GM12878 (cell line): ENCODE measurements at regions not wholly inside any gene's neighbourhood (a gene's known extent, or its start where the extent isn't known, plus 50 kb on each side); places are given as distances from the start of the nearest gene placed in this dataset.

Experiments
- ATAC-seq: fragments of 200-7000 bp; cut with Tn5 transposase; 3 replicates; pipeline ENCODE4 v1.9.1; 2020; ENCODE audit warnings: mild to moderate bottlenecking, moderate library complexity
- BruUV-seq: library from RNA; stranded (reverse); fragments of 400-500 nt; replicated peaks from 2 replicates; lab custom pipeline; 2021; lab: Mats Ljungman, UMichigan
- CTCF ChIA-PET: fragments of 300-600 bp; sonication (Branson Sonifier 250); formaldehyde crosslinking; extraction: SDS; loops from one replicate; lab custom pipeline; 2021; ENCODE audit warnings: inconsistent platforms; lab: Yijun Ruan, JAX
- POLR2A ChIA-PET: fragments of 350-600 bp; formaldehyde crosslinking; extraction: SDS; loops from one replicate; lab custom pipeline; 2021; ENCODE audit warnings: inconsistent platforms; lab: Charles Lee
- RAD21 ChIA-PET: fragments of 300-600 bp; sonication (Branson Sonifier 250); formaldehyde crosslinking; loops from one replicate; lab custom pipeline; 2023; ENCODE audit warnings: antibody characterized with exemption; ENCODE audit not compliant: unreplicated experiment; lab: Charles Lee
- SMC1A ChIA-PET: fragments of 300-600 bp; sonication (Branson Sonifier 250); formaldehyde crosslinking; loops from one replicate; lab custom pipeline; 2023; ENCODE audit not compliant: unreplicated experiment, uncharacterized antibody; lab: Charles Lee
- DNase-seq: peaks from one replicate; pipeline ENCODE4 v3.0.0-alpha.2; 2011; ENCODE audit warnings: low read depth, low spot score
- FAIRE-seq: peaks from 3 replicates; lab custom pipeline; 2011; peaks lifted over from hg19 to GRCh38; lab: Jason Lieb, UNC
- H2AFZ ChIP-seq: 2 replicates; pipeline ENCODE4 v1.6.0; 2011; ENCODE audit warnings: low read depth, low read length, control low read depth; ENCODE audit not compliant: control insufficient read depth
- H3K27ac ChIP-seq: 2 replicates; pipeline ENCODE4 v1.5.1; 2011; ENCODE audit warnings: control low read depth; ENCODE audit not compliant: control insufficient read depth, insufficient read depth
- H3K27me3 ChIP-seq, 2 experiments: replicated peaks in 1 of 2; 2 replicates each; pipeline versions ENCODE4 v1.6.0 to v1.6.1; 2011; ENCODE audit warnings: low read length in 1 of 2; ENCODE audit not compliant: control insufficient read depth in 2 of 2, insufficient read depth in 2 of 2
- H3K36me3 ChIP-seq, 2 experiments: 2 replicates each; pipeline ENCODE4 v1.5.1; 2011; ENCODE audit warnings: low read length in 1 of 2; ENCODE audit not compliant: control insufficient read depth in 2 of 2, insufficient read depth in 2 of 2
- H3K4me1 ChIP-seq: 2 replicates; pipeline ENCODE4 v1.6.1; 2011; ENCODE audit warnings: mild to moderate bottlenecking, low read length, moderate library complexity, mixed read lengths; ENCODE audit not compliant: control insufficient read depth, insufficient read depth
- H3K4me2 ChIP-seq: 2 replicates; pipeline ENCODE4 v1.6.0; 2011; ENCODE audit warnings: control low read depth; ENCODE audit not compliant: control insufficient read depth, insufficient read depth
- H3K4me3 ChIP-seq: fragments of 200-600 bp; sonication (generic); 2 replicates; pipeline ENCODE4 v1.5.1; 2016
- H3K79me2 ChIP-seq: 2 replicates; pipeline ENCODE4 v1.6.0; 2011; ENCODE audit warnings: low read length; ENCODE audit not compliant: control insufficient read depth, insufficient read depth
- H3K9ac ChIP-seq: 2 replicates; pipeline ENCODE4 v1.8.0; 2011; ENCODE audit warnings: low read length, control low read depth, mixed read lengths; ENCODE audit not compliant: control insufficient read depth, insufficient read depth
- H3K9me3 ChIP-seq: replicated peaks from 3 replicates; pipeline ENCODE4 v1.5.1; 2011; ENCODE audit warnings: mild to moderate bottlenecking, low read length; ENCODE audit not compliant: control insufficient read depth, insufficient read depth
- H4K20me1 ChIP-seq: 2 replicates; pipeline ENCODE4 v1.6.0; 2011; ENCODE audit not compliant: control insufficient read depth, insufficient read depth
- CREM ChIP-seq: IDR thresholded peaks from 2 replicates; pipeline ENCODE4 v1.6.1; 2014; ENCODE audit warnings: antibody characterized with exemption, low read depth
- EZH2 ChIP-seq: IDR thresholded peaks from 2 replicates; pipeline ENCODE4 v1.6.1; 2012; ENCODE audit warnings: low read depth, mild to moderate bottlenecking, control low read depth, inconsistent platforms, low read length, borderline replicate concordance; ENCODE audit not compliant: control insufficient read depth
- GATAD2B ChIP-seq: fragments of 450-650 bp; conservative IDR thresholded peaks from 2 replicates; pipeline ENCODE4 v1.6.1; 2017; ENCODE audit warnings: low read depth, mild to moderate bottlenecking, moderate library complexity
- IKZF1 ChIP-seq: fragments of 450-650 bp; conservative IDR thresholded peaks from 2 replicates; pipeline ENCODE4 v1.6.1; 2017; ENCODE audit warnings: antibody characterized with exemption, mild to moderate bottlenecking
- IRF4 ChIP-seq: IDR thresholded peaks from 2 replicates; pipeline ENCODE4 v1.6.1; 2011; ENCODE audit warnings: low read depth, low read length
- IRF5 ChIP-seq: fragments of 450-650 bp; IDR thresholded peaks from 2 replicates; pipeline ENCODE4 v1.6.1; 2017; ENCODE audit warnings: borderline replicate concordance
- KAT2A ChIP-seq: conservative IDR thresholded peaks from 2 replicates; pipeline ENCODE4 v1.6.1; 2011; ENCODE audit warnings: low read depth, low read length; ENCODE audit not compliant: control insufficient read depth
- MYB ChIP-seq: fragments of 150-350 bp; IDR thresholded peaks from 2 replicates; pipeline ENCODE4 v1.6.1; 2014; ENCODE audit warnings: mild to moderate bottlenecking, low read depth, low read length, borderline replicate concordance
- MYC ChIP-seq: IDR thresholded peaks from 2 replicates; pipeline ENCODE4 v1.6.1; 2011; ENCODE audit warnings: mild to moderate bottlenecking, low read length, moderate library complexity, inconsistent platforms; ENCODE audit not compliant: insufficient read depth, insufficient replicate concordance, insufficient read length, severe bottlenecking
- RELB ChIP-seq: fragments of 450-650 bp; IDR thresholded peaks from 2 replicates; pipeline ENCODE4 v1.6.1; 2017; ENCODE audit warnings: low read depth, mild to moderate bottlenecking, moderate library complexity
- SMAD5 ChIP-seq: IDR thresholded peaks from 2 replicates; pipeline ENCODE4 v1.6.1; 2016; ENCODE audit warnings: antibody characterized with exemption, low read depth
- SRF ChIP-seq, 2 experiments: IDR thresholded peaks; 2 replicates each; pipeline ENCODE4 v1.6.1; 2011; ENCODE audit warnings: low read depth in 2 of 2, low read length in 2 of 2, mild to moderate bottlenecking in 1 of 2, moderate library complexity in 1 of 2
- YY1 ChIP-seq: IDR thresholded peaks from 2 replicates; pipeline ENCODE4 v1.6.1; 2011; ENCODE audit warnings: low read depth, mild to moderate bottlenecking, low read length
- ZBED1 ChIP-seq: IDR thresholded peaks from 2 replicates; pipeline ENCODE4 v1.6.1; 2016; ENCODE audit warnings: borderline replicate concordance
- WGBS: methylation state at CpG from one replicate; pipeline ENCODE4 v1.1.6; 2016; ENCODE audit warnings: low lambda C conversion rate; ENCODE audit not compliant: insufficient replicate concordance, insufficient coverage; ENCODE audit errors: missing lambda C conversion rate; 5-methylcytosine and 5-hydroxymethylcytosine counted together
- in situ Hi-C: fragments of 300-500 bp; cut with MboI; formaldehyde crosslinking; loops from 9 replicates; pipeline ENCODE4 v1.14.3; 2018; ENCODE audit warnings: mixed read lengths
- intact Hi-C: fragments of 100-400 bp; cut with micrococcal nuclease; formaldehyde crosslinking; loops from one replicate; pipeline ENCODE4 v1.14.2; 2022; ENCODE audit not compliant: unreplicated experiment

- ATAC-seq, result no peak
- FAIRE-seq, result no peak
- in situ Hi-C loops (no loop called here), intact Hi-C loops (no loop called here)
- ChIA-PET SMC1A (no interaction called here), CTCF (no interaction called here), POLR2A (no interaction called here), RAD21 (no interaction called here)
- H3K27ac ChIP-seq, result no peak overlapping the region
- no peaks in the 10 kb centered on the region for H4K20me1 ChIP-seq
- no peak overlapping the region for H3K4me2 ChIP-seq
- H3K4me3 ChIP-seq, result no peak overlapping the region
- no peak overlapping the region for H3K9ac ChIP-seq
- no peaks in the 10 kb centered on the region for H3K79me2 ChIP-seq
- TF ChIP-seq ZBED1 (no peak), IKZF1 (no peak), SMAD5 (no peak)
- no peaks in the 10 kb centered on the region for H3K36me3 ChIP-seq
- BruUV-seq, result no TSS peak
- H2AFZ ChIP-seq, result no peak overlapping the region
- no peaks in the 10 kb centered on the region; a peak in 1 of 4 replicates for H3K27me3 ChIP-seq
- no peak for DNase-seq
- no peaks in the 10 kb centered on the region for H3K9me3 ChIP-seq
- no peaks in the 10 kb centered on the region for H3K4me1 ChIP-seq
These were observed 72.7 kb upstream of the ACVR1 start for GRCh38 chr2:157948856-157949255.

- ChIA-PET CTCF (interaction anchor here (1.4 kb wide), 1 partner anchor 12 kb away, joined by 4 read pairs; no protein-coding TSS in a partner anchor), SMC1A (interaction anchor here (0.8 to 1.2 kb wide), 3 partner anchors 11 to 15 kb away, joined by 3 to 5 read pairs (median 3); no protein-coding TSS in a partner anchor), POLR2A (no interaction called here), RAD21 (no interaction called here)
- Histone ChIP-seq H3K4me1 (no peaks in the 10 kb centered on the region), H2AFZ (no peak overlapping the region), H3K27me3 (no peaks in the 10 kb centered on the region; a peak in 1 of 4 replicates), H4K20me1 (no peaks in the 10 kb centered on the region), H3K79me2 (no peaks in the 10 kb centered on the region), H3K9me3 (no peaks in the 10 kb centered on the region), H3K36me3 (no peaks in the 10 kb centered on the region), H3K4me3 (no peak overlapping the region), H3K4me2 (no peak overlapping the region), H3K27ac (no peak overlapping the region), H3K9ac (no peak overlapping the region)
- in situ Hi-C loops (no loop called here), intact Hi-C loops (no loop called here)
- no peak for ATAC-seq
- no peak for DNase-seq
- FAIRE-seq, result no peak
- 0% methylated on average over 1 of the region's 1 CpG for whole genome bisulfite sequencing
- BruUV-seq, result no TSS peak
- TF ChIP-seq MYB (no peak), EZH2 (no peak), KAT2A (no peak), GATAD2B (no peak), YY1 (no peak), CREM (no peak), IRF4 (no peak), SRF (IDR thresholded peaks at IDR 0.05; ENCODE audit: low read depth in 2 of 2, low read length in 2 of 2) (no peak), MYC (no peak), RELB (no peak), IRF5 (no peak)
These were observed 70.9 kb upstream of the ACVR1 start for GRCh38 chr2:157946919-157947557.
